ENCODE measurements at regions not wholly inside any gene's neighbourhood (a gene's known extent, or its start where the extent isn't known, plus 50 kb on each side); places are given as distances from the start of the nearest gene placed in this dataset.

GRCh38 chr15:70406617-70407335 is 309.1 kb upstream of the TLE3 start:
- TF ChIP-seq EZH2 (IDR thresholded peaks at IDR 0.05; ENCODE audit: borderline replicate concordance) = no peak
- no peak for TF ChIP-seq CTCF (IDR thresholded peaks at IDR 0.05; ENCODE audit: poor library complexity)

All from hepatocyte (in vitro differentiated cells).